ENCODE measurements at regions not wholly inside any gene's neighbourhood (a gene's known extent, or its start where the extent isn't known, plus 50 kb on each side); places are given as distances from the start of the nearest gene placed in this dataset.

DNA sequence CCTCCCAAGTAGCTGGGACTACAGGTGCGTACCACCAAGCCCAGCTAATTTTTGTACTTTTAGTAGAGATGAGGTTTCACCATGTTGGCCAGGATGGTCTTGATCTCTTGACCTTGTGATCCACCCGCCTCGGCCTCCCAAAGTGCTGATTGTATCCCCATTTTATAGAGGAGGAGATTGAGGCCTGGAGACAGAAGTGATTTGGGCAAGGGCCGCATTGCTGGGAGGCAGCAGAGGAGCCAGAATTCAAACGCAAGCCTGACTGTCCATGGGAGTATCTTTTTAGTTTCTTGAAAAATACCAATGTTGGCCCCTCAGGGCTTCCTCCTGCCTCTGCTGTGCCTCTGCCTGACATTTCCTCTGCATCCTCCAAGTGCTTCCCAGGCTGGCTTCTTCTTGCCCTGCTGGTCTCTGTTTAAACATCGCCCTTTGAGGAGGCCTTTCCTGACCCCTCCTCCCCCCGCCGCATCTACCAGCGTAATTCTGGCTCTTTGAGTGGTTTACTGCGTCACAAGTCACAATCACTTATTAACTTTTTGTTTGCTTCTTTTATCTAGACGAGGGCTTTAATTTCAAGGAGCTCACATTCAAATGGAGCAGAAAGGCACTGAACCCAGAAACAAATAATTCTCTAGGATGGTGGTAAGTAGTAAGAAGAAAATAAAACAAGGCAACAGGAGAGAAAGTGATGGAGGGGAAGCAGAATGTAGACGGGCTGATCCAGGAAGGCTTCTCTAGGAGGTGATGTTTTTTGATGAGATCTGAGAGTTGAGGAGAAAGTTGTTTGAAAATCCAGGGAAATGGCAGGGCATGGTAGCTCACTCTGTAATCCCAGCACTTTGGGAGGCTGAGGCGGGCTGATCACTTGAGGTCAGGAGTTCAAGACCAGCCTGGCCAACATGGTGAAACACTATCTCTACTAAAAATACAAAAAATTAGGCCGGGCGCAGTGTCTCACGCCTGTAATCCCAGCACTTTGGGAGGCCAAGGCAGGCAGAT, 91.0 kb upstream of the MED13L start:
- Histone ChIP-seq H3K9ac (ENCODE audit: extremely low read depth, insufficient read length, low read length) (no peak overlapping the region), H3K23ac (ENCODE audit: insufficient read length, low read depth, low read length) (no peak overlapping the region), H3K79me1 (ENCODE audit: insufficient read depth, low read depth, low read length, poor library complexity, severe bottlenecking) (no peaks in the 10 kb centered on the region), H3K27ac (ENCODE audit: insufficient read length, low read depth, low read length) (no peak overlapping the region), H2BK120ac (ENCODE audit: low read depth, low read length, poor library complexity, severe bottlenecking) (no peak overlapping the region), H2BK15ac (ENCODE audit: low read depth, low read length) (no peak overlapping the region), H3K56ac (ENCODE audit: insufficient read length, low read depth, low read length) (no peak overlapping the region), H3K4ac (ENCODE audit: low read depth, low read length) (no peak overlapping the region), H2AFZ (ENCODE audit: low read length) (no peak overlapping the region), H3K23me2 (ENCODE audit: insufficient read length, low read depth, low read length, poor library complexity, severe bottlenecking) (no peaks in the 10 kb centered on the region), H3K9me3 (ENCODE audit: control insufficient read depth, low read depth, low read length) (no peaks in the 10 kb centered on the region), H3K18ac (ENCODE audit: insufficient read length, low read depth, low read length) (no peak overlapping the region), H4K91ac (ENCODE audit: insufficient read length, low read depth, low read length) (no peak overlapping the region), H2AK5ac (ENCODE audit: insufficient read length, low read length) (no peak overlapping the region), H3K4me2 (ENCODE audit: insufficient read depth, insufficient read length, low read length) (no peak overlapping the region), H4K5ac (ENCODE audit: insufficient read length, low read depth, low read length) (no peak overlapping the region), H2BK20ac (ENCODE audit: low read depth, low read length, poor library complexity, severe bottlenecking) (no peak overlapping the region), H4K20me1 (ENCODE audit: control insufficient read depth, insufficient read depth, insufficient read length) (no peaks in the 10 kb centered on the region), H3T11ph (ENCODE audit: low read length) (no peak overlapping the region), H2BK12ac (ENCODE audit: insufficient read length, low read depth, low read length) (no peak overlapping the region), H2BK5ac (ENCODE audit: insufficient read length, low read length) (no peak overlapping the region), H3K14ac (ENCODE audit: insufficient read depth, low read length) (no peak overlapping the region), H3K4me1 (ENCODE audit: insufficient read depth, low read length) (no peaks in the 10 kb centered on the region), H3K79me2 (ENCODE audit: insufficient read depth, low read length) (no peaks in the 10 kb centered on the region), H4K8ac (replicated peaks; ENCODE audit: insufficient read length, low read depth, low read length) (no peak overlapping the region), H3K27me3 (ENCODE audit: insufficient read depth, low read length) (no peaks in the 10 kb centered on the region)
- Mint-ChIP-seq H3K4me1 (peaks cover 11 to 24% of the 10 kb centered on the region in 2 experiments; a peak in 3 of 4 replicates), H3K36me3 (ENCODE audit: insufficient read depth in 1 of 3, low read depth in 3 of 3) (no peaks in the 10 kb centered on the region), H3K27me3 (ENCODE audit: low read depth) (peaks cover 2% of the 10 kb centered on the region), H3K9me3 (no peaks in the 10 kb centered on the region), H3K4me3 (no peak overlapping the region), H3K27ac (peak overlapping the region in 1 of 3 experiments; percentile 7; a peak in 2 of 7 replicates)
- WGBS (ENCODE audit: extremely low coverage, insufficient read length, low lambda C conversion rate): no CpG with 5 or more reads among the region's 16 CpGs
- no peak for DNase-seq
- TF ChIP-seq, protein P1, sequence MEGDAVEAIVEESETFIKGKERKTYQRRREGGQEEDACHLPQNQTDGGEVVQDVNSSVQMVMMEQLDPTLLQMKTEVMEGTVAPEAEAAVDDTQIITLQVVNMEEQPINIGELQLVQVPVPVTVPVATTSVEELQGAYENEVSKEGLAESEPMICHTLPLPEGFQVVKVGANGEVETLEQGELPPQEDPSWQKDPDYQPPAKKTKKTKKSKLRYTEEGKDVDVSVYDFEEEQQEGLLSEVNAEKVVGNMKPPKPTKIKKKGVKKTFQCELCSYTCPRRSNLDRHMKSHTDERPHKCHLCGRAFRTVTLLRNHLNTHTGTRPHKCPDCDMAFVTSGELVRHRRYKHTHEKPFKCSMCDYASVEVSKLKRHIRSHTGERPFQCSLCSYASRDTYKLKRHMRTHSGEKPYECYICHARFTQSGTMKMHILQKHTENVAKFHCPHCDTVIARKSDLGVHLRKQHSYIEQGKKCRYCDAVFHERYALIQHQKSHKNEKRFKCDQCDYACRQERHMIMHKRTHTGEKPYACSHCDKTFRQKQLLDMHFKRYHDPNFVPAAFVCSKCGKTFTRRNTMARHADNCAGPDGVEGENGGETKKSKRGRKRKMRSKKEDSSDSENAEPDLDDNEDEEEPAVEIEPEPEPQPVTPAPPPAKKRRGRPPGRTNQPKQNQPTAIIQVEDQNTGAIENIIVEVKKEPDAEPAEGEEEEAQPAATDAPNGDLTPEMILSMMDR (conservative IDR thresholded peaks at IDR 0.05): no peak
